ENCODE measurements at regions not wholly inside any gene's neighbourhood (a gene's known extent, or its start where the extent isn't known, plus 50 kb on each side); places are given as distances from the start of the nearest gene placed in this dataset.

GRCh38 chr11:122491509-122491908 is 164.0 kb upstream of the UBASH3B start:
- H3K27me3 ChIP-seq (ENCODE audit: insufficient read depth, low read length, poor library complexity): no peaks in the 10 kb centered on the region
- no peaks in the 10 kb centered on the region for H3K79me2 ChIP-seq (ENCODE audit: insufficient read depth, low read length)
- no peak for ATAC-seq (ENCODE audit: insufficient read depth, low read depth)
- no peaks in the 10 kb centered on the region for H3K36me3 ChIP-seq (ENCODE audit: insufficient read depth, low read length)
- no peaks in the 10 kb centered on the region for H4K20me1 ChIP-seq (ENCODE audit: insufficient read depth, low read length)
- no peaks in the 10 kb centered on the region for H3K9me3 ChIP-seq (ENCODE audit: insufficient read depth, low read length, severe bottlenecking)
- no peak for DNase-seq
- H3K27ac ChIP-seq (ENCODE audit: low read length): no peak overlapping the region
- H3K9ac ChIP-seq (ENCODE audit: low read depth, low read length): no peak overlapping the region
- TF ChIP-seq CTCF (IDR thresholded peaks at IDR 0.05; ENCODE audit: borderline replicate concordance, extremely low read depth, low read length, poor library complexity, severe bottlenecking) (no peak), EZH2 (IDR thresholded peaks at IDR 0.05; ENCODE audit: borderline replicate concordance, low read depth, low read length, severe bottlenecking) (no peak)
- H2AFZ ChIP-seq (ENCODE audit: low read depth, low read length): no peak overlapping the region
- no peak overlapping the region for H3K4me2 ChIP-seq (ENCODE audit: insufficient read depth, low read length)
- H3K4me3 ChIP-seq (ENCODE audit: low read depth in 1 of 2, low read length in 2 of 2): no peak overlapping the region
- no peaks in the 10 kb centered on the region for H3K4me1 ChIP-seq (ENCODE audit: insufficient read depth, low read length)

- H3K27me3 ChIP-seq (ENCODE audit: insufficient read depth, low read length, poor library complexity): no peaks in the 10 kb centered on the region
- H3K9ac ChIP-seq (ENCODE audit: low read depth, low read length): no peak overlapping the region
- H3K79me2 ChIP-seq (ENCODE audit: insufficient read depth, low read length): no peaks in the 10 kb centered on the region
- H3K4me2 ChIP-seq (ENCODE audit: insufficient read depth, low read length): no peak overlapping the region
- no peaks in the 10 kb centered on the region for H3K4me1 ChIP-seq (ENCODE audit: insufficient read depth, low read length)
- no peak for DNase-seq
- no peak overlapping the region for H3K4me3 ChIP-seq (ENCODE audit: low read depth in 1 of 2, low read length in 2 of 2)
- H3K27ac ChIP-seq (ENCODE audit: low read length): no peak overlapping the region
- TF ChIP-seq CTCF (IDR thresholded peaks at IDR 0.05; ENCODE audit: borderline replicate concordance, extremely low read depth, low read length, poor library complexity, severe bottlenecking) (no peak), EZH2 (IDR thresholded peaks at IDR 0.05; ENCODE audit: borderline replicate concordance, low read depth, low read length, severe bottlenecking) (no peak)
- H2AFZ ChIP-seq (ENCODE audit: low read depth, low read length): no peak overlapping the region
- no peaks in the 10 kb centered on the region for H4K20me1 ChIP-seq (ENCODE audit: insufficient read depth, low read length)
- ATAC-seq (ENCODE audit: insufficient read depth, low read depth): no peak
- H3K36me3 ChIP-seq (ENCODE audit: insufficient read depth, low read length): no peaks in the 10 kb centered on the region
- H3K9me3 ChIP-seq (ENCODE audit: insufficient read depth, low read length, severe bottlenecking): no peaks in the 10 kb centered on the region
Observed at GRCh38 chr11:122488892-122489706, 166.4 kb upstream of the UBASH3B start.

GRCh38 chr11:122487669-122488068 is 167.9 kb upstream of the UBASH3B start:
- H2AFZ ChIP-seq (ENCODE audit: low read depth, low read length): no peak overlapping the region
- H3K36me3 ChIP-seq (ENCODE audit: insufficient read depth, low read length): no peaks in the 10 kb centered on the region
- H3K9ac ChIP-seq (ENCODE audit: low read depth, low read length): no peak overlapping the region
- H3K4me3 ChIP-seq (ENCODE audit: low read depth in 1 of 2, low read length in 2 of 2): no peak overlapping the region
- ATAC-seq (ENCODE audit: insufficient read depth, low read depth): no peak
- no peaks in the 10 kb centered on the region for H3K79me2 ChIP-seq (ENCODE audit: insufficient read depth, low read length)
- H3K27me3 ChIP-seq (ENCODE audit: insufficient read depth, low read length, poor library complexity): no peaks in the 10 kb centered on the region
- no peak for TF ChIP-seq CTCF (IDR thresholded peaks at IDR 0.05; ENCODE audit: borderline replicate concordance, extremely low read depth, low read length, poor library complexity, severe bottlenecking)
- no peak for TF ChIP-seq EZH2 (IDR thresholded peaks at IDR 0.05; ENCODE audit: borderline replicate concordance, low read depth, low read length, severe bottlenecking)
- no peak overlapping the region for H3K27ac ChIP-seq (ENCODE audit: low read length)
- peaks cover 2% of the 10 kb centered on the region for H3K9me3 ChIP-seq (ENCODE audit: insufficient read depth, low read length, severe bottlenecking)
- H4K20me1 ChIP-seq (ENCODE audit: insufficient read depth, low read length): no peaks in the 10 kb centered on the region
- H3K4me1 ChIP-seq (ENCODE audit: insufficient read depth, low read length): no peaks in the 10 kb centered on the region
- no peak overlapping the region for H3K4me2 ChIP-seq (ENCODE audit: insufficient read depth, low read length)
- DNase-seq: no peak
